NCI-H2107 treated with DMSO at 0.1 percent for 48 hours (cell line): ENCODE measurements at regions not wholly inside any gene's neighbourhood (a gene's known extent, or its start where the extent isn't known, plus 50 kb on each side); places are given as distances from the start of the nearest gene placed in this dataset.

Source experiments
- DNase-seq: peaks from one replicate; lab custom pipeline; 2025; ENCODE audit not compliant: unreplicated experiment; lab: John Stamatoyannopoulos, UW

DNA sequence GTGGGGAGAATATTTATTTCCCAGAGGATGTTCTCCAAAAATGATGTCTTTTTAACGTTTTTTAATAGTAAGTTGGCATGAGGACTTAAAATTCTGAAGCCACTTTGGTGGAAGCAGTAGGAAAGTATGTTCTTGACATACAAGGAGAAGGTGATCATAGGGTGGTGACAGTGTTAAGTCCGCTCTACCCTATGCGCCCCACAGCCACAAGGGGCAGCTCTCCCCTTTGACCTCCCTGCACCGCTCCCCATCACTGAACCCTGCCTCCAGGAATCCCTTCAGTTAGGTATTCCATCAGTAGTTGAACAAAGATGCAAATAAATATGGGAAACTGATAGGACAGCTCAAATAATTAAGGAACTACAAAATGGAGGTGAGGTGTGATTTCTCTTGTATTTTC is 111.4 kb downstream of the PLEKHG1 start:
- DNase-seq = no peak

DNA sequence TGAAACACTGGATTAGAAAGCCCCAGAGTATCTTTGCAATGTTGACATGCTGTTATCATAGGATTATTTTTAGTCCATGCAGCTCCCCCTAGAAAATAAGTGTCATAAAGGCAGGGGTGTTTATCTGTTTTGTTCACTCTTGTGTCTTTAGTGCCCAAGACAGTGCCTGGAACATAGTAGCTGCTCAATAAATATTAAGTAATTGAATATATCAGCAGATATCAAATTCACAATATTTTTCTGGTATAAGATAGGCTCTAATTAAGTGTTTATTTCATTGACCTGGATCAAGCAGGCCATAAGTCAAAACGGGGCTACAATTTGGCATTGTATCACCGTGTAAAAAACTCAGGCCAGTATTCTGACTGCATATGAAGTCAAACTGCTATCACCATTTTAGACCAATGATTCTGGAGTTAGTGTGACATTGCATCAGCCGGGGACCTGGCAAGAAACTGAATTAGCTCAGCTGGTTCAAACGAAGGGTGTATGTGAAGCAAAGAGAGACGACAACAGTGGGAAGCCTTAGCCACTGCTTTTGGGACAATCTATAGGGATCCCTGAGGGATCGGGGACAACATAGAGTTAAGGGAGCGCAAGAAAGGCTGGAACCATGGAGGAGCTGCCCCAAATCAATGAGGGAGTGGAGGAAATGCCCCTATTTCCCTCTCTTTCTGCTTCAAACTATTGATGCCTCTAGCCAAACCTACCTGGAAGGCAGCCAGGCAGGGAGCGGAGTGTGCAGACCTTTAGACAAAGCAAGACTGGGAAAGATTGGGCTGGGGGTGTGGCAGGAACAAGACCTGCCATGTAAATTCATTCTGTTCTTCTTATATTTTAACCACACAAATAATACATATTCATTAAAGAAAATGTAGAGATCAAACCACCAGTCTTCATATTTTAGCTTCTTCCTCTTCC is 112.2 kb downstream of the PLEKHG1 start:
- peak; percentile 34 for DNase-seq

DNA sequence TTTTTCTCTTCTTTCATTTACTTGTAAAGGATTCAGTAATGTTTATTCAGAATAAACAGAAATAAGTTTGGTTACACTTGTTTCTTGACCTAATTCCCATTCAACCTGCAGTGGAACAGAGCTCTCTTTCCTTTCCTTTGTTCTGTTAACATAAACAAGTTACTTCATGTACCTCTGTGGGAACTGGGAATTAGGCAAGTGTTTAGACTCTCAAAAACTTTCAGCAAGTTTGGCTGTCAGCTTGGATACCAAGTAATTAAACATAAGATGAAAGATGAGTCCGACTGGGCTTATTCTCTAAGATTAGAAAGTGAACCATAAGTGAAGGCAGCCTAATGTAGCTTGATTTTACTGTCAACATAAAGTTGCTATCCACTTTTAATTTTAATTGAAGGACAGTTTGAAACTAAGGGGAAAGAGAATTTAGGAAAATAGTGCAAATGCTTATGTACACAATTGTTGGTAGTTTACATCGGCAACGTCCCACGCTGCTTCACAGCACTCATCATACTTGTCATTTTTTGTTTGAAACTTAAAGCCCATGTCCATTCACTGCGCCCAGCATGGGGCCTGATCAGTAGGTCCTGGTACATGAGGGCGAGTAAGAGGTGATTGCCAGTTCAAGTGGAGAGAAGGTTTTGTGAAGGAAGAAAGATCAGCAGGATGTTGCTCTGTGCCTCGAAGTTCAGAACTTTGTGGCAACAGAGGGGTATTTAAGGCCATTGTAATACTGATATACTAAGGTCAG is 113.0 kb downstream of the PLEKHG1 start:
- peak; percentile 34 for DNase-seq

DNA sequence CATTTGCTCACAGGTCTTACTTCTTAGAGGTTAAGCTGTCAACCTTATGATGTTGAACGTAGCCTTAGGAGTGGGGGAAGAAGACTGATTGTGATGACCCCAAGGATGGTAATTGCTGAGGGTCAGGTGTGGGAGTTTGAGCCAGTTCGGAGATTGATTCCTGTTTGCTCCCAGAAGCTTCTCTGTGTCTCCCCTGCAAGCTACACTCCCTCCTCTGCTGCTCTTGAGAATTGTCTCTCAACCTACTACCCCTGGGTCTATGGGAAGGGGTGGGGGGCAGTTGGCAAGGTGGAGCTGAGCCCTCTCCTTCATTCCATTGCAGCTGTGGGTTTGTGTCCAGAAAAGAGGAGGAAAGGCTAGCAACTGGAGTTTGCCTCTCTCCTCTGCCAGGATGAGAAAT is 113.8 kb downstream of the PLEKHG1 start:
- DNase-seq = no peak

DNA sequence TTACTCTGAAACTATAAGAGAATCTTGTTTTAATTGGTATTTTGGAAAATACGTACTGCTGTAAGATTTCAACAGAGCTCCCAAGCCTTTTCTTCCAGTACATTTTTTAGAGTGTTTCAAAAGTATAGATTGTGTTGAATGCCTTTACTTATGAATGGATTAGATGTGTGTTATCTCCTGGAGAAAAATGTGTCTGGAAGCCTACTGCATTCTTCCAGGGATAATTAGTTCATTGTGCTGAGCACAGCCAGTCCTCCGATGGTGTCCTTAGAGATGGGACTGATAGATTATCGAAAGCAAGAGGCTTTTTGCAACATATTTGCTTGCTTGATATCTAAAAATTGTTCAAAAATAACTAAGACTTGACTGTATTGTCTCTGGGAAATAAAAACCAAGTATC is 114.2 kb downstream of the PLEKHG1 start:
- DNase-seq = no peak

DNA sequence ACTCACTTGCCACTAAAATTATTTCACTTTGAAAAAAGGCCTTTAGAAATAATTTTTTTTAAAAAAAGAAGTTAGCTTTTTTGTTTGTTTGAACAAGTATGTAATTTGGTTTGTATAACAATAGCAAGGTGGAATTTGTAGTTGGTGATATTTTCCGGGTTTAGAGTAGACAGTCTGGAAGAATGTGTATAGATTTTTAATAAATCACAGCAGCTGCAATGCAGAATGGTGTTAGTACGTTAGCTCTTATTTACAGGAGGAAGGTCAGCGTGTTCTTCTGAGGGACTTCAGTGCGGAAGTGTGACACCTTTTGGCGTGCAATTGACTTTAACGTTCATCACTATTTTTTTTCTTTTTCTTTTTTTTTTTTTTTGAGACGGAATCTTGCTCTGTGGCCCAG is 115.4 kb downstream of the PLEKHG1 start:
- no peak for DNase-seq

DNA sequence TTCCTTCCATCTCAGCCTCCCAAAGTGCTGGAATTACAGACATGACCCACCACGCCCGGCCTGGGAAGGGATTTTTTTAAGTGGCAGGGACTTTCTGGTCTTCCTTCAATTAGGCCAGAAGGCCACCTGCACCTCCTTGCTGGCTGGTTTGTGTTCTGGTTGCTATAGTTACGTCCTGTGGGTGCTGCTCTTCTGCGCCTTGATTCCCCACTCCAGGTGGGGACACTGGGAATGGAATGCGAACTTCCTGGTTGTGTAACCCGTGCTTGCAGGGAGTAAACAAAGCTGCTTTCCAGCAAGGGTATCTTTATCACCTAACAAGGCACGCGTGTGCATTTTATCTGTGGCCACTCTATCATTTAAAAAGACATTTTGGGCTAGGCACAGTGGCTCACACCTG is 117.7 kb downstream of the PLEKHG1 start:
- DNase-seq = peak; percentile 92

DNA sequence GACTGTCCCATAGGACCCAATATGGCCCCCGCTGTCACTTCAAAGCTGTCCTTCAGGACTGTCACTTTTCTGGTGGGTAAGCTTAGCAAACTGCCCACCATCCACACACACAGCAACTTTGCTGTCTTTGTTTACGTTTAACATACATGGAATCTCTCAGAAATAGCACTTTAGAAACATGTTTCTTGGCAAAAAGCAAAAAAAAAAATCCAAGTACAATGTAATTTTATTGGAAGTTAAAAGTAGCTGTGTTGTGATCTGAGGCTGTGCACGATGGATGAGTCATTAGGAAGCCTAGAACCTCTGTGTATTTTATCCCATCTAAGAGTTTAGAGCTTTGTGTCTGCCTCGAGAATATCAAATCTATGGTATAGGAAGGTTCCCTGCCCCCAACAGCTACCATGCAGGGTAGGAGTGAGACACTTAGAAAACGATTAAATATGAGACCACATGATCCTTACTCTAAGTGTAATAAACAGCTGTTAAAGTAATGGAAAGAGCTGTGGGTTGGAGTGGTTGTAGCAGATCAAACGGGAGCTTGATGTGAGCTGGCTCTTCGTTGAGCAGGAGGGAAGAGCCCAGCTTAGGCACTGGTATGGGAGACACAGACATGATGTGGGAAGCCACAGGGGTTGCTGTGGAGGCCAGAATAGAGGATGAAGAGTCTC is 119.5 kb downstream of the PLEKHG1 start:
- peak; percentile 66 for DNase-seq

DNA sequence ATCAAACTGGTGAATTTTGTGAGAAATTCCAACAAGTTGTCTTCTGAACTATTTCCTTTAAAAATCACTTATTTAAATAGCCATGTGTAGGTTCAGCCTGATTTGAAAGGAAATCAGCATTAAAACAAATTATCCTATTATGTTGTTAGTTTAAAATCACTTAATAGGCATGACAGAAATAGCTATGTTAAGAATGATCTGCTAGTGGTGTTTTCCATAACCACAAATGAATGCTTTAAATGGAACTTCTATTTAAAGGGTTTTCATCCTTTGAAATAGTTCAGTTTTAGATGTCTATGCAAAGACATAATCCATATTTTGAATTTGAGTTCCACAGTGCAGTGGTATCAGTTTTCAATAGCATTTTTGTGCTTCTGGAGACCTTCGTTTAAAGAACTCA is 120.1 kb downstream of the PLEKHG1 start:
- no peak for DNase-seq

DNA sequence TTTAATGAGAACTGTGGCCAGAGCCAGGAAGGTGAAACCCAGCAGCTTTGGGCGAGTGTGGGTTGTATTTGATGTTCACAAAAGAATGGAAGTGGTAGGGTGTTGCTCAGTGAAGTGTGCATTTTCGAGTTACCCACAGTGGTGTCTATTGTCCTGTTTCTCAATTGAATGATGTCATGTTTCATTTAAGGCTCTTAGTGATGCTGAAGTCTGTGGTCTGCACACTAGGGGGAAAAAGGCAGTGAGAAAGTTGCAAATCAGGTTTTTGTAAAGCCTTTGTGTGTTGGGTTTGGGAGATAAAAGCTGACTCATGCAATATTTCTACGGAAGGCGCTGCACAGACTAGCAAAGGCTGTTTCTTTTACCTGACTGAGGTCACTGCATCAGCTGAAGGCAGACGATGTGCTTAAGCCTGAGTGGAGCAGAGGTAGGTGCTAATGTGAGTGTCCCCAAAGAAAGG is 121.1 kb downstream of the PLEKHG1 start:
- peak; percentile 97 for DNase-seq

DNA sequence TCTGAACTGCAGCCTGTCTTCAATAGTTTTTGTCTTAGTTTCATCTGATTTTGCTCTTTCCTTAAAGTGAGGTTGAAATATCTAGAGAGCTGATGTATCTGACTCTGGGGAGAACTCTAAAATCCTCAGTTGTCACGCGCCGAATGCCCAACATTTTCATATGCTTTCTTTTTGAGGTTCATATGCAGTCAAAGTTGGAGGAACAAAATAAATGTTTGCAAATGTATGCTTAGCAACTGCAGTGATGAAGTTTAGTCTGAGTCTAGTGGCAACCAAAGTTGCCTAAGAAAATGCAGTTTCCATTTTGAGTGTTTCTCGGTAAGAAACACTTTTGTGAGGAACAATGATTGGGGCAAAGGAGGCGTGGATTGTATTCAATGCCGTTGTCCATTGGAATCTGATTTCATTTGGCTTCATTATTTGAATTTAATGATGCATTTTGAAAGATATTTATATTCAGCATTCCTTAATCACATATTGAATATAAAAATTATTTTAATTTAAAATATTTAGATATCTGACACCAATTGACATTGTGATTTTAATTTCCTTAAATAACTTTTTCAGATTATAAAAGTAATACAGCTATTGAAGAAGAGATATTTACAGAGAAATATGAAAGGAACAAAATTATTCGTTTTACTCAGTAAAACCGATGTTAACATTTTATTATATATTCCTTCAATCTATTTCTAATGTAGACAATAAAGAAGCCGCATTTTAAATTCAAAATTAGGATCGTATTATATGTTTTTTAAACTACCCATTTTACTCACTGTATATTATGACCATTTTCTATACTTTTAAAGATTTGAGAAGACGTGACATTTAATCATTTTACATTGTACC is 122.0 kb downstream of the PLEKHG1 start:
- DNase-seq = no peak

DNA sequence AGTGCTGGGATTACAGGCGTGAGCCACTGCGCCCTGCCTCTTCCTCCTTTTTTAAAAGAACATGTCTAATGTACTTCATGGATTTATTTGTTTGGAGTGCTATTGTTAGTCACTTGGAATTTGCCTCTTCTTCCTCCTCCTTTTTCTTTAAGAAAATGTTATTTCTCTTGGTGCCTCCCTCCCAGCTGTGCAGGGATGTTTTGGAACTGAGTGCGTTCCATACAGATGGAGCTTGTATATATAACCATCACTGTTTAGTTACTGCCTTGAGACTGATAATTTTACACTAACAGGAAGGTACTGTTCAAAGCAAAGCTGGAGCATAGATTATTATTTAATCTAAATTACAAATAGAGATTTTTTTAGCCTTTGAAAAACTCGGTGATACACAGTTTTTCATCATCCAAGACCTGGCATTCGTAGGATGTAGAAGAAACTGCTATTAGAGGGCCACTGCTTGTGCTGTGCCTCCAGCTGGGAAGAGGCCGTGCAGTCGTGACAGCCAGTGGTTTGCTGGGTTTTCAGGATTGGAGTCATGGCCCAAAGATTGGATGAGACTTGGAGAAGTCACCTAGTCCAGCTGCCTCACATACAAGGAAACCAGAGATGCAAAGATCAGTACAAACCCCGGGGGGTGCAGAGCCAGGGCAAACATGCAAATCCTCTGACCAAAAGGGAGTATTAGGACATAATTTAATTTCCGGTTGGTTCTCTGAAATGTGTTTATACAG is 123.1 kb downstream of the PLEKHG1 start:
- DNase-seq = no peak

DNA sequence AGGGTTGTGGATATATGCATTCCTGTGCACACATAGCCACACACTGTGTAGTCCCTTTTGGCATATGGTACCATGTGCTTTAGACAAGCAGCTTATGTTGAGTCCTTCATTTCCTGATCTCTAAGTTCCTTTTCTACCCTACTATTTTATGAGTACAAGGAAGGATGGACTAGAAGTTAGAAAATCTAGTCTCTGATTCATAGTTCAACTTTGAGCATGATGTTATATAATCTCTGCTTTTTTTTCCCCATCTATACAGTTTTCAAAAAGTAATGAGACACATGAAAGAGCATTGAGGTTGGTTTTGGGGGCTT is 123.6 kb downstream of the PLEKHG1 start:
- peak; percentile 58 for DNase-seq

DNA sequence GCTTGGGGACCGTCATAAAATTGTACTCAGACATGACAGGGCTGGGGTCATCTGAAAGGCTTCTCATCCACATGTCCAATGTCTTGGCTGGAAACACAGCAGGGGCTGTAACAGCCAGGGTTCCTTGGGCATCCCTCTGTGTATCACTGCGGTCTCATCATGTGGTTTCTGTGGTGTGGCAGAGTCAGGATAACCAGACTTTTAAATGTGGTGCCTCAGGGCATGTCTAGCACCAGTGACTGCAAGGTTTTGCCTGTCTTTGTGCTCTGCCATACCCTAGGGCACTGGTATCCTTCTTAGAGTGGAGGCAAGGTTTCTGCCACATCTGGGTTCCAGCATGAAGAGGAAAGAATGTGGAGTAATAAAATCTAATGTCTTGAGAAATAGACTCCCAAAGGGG is 124.2 kb downstream of the PLEKHG1 start:
- DNase-seq = no peak

DNA sequence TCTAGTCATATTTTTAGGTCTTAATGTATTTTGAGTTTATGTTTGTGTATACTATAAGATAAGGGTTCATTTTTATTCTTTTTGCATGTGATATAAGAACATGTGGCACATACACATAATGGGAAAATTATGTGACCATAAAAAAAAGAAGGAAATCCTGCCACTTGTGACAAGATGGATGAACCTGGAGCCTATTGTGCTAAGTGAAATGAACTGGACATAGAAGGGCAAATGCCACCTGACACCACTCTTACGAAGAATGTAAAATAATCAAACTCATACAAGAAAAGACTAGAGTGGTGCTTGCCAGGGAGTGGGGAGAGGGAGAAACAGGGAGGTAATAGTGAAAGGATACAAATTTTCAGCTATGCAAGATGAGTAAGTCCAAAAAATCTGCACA is 126.1 kb downstream of the PLEKHG1 start:
- DNase-seq = no peak

DNA sequence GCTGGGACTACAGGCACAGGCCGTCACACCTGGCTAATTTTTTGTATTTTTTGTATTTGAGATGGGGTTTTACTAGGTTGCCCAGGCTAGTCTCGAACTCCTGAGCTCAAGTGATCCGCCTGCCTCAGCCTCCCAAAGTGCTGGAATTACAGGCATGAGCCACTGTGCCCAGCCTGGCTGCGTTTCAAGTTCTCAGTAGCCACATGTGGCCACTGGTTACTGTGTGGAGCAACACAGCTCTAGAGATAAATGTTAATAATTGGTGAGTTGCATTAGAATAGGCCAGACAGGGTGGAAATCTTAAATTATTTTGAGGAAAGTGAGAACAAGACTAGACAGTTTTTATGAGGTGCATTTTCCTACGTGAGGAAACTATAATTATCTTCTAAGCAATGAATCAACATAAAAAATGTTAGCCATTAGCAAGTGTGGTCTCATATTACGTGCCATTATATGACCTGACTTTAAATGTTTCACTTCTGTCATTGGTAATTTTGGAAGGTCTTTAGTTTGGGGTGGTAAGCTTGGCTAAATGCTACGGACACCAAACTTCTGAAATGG is 129.6 kb downstream of the PLEKHG1 start:
- DNase-seq = peak; percentile 35

DNA sequence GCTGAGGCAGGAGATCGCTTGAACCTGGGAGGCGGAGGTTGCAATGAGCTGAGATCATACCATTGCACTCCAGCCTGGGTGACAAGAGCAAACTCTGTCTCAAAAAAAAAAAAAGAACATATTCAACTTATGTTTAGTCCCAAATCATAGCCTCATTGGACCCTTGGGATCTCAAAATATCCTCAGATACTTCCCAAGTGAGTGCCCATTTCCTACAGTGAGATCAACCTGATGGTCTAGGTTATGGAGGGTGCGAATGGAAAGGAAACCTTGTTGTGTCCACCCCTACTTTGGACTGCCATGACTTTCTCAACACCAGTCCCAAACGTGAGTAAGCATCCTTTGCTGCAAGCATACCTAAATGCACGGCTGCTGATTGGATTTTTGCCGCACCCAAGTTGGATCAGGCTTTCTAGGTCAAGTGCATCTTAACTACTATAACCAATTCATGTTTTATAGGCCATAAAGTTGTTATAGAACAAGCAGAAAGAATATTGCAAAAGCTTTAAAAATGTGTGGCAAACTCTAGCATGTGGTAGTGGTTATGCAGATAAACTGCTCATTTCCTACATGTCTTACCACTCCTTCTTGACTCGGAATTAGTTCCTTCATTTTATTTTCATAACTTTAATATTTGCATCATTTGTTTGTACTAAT is 131.2 kb downstream of the PLEKHG1 start:
- no peak for DNase-seq

DNA sequence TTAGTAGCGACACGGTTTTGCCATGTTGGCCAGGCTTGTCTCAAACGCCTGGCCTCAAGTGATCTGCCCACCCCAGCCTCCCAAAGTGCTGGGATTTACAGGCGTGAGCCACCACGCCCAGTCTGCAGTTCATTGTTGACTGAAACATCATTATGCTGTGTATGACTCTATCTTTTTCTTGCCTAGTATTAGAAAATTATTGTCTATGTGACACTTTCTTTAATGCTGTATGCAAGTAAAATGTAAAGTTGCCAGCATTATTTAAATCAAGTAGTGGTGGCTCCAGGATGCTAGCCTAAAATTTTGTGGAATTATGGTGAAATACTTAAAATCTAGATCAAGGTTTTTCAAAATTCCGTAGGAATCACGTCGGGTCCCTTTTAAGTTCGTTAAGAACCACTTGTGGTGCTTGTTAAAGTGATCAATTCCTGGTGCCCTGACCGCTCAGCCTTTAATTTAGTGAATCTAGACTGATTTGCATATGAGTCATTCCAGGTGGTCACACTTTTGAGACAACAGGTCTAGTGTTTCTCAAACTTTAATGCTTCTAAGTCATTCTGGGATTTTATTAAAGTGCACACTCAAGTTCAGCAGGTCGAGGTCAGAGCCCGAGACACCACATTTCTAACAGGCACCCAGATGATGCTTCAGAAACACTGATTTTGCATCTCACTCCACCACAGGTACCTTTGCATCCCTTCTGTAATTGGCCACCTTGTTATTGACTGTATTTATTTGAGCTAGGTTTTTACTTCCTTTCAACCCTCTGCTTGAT is 132.6 kb upstream of the MTHFD1L start:
- DNase-seq = no peak

DNA sequence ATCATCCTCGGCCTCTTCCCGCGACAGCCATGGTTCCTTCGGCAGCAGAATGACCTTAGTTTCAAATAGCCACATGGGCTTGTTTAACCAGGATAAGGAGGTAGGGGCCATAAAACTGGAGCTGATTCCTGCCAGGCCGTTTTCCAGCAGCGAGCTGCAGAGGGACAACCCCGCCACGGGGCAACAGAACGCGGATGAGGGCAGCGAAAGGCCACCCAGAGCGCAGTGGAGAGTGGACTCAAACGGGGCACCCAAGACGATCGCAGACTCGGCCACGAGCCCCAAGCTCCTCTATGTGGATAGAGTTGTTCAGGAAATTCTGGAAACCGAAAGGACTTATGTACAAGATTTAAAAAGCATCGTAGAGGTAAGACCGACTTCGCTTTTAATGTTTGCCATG is 131.8 kb upstream of the MTHFD1L start:
- no peak for DNase-seq
